Activated CD8-positive, alpha-beta T cell treated with anti-CD3 and anti-CD28 coated beads for 36 hours (primary cell): ENCODE measurements at regions not wholly inside any gene's neighbourhood (a gene's known extent, or its start where the extent isn't known, plus 50 kb on each side); places are given as distances from the start of the nearest gene placed in this dataset.
A peak's percentile ranks its signal among the peaks of the same experiment; 100 is the strongest.

Experiments
- ATAC-seq: fragments of 200-7000 bp; cut with Tn5 transposase; one replicate; pipeline ENCODE4 v1.10.0; 2021; ENCODE audit warnings: mild to moderate bottlenecking, moderate library complexity
- CTCF ChIA-PET: fragments of 350-600 bp; sonication (Branson Sonifier 250); formaldehyde crosslinking; loops from one replicate; lab custom pipeline; 2021; ENCODE audit warnings: antibody characterized with exemption; lab: Charles Lee
- POLR2A ChIA-PET: fragments of 350-600 bp; sonication (Branson Sonifier 250); formaldehyde crosslinking; loops from one replicate; lab custom pipeline; 2021; ENCODE audit warnings: antibody characterized with exemption; lab: Charles Lee
- DNase-seq: peaks from one replicate; pipeline ENCODE4 v3.0.0-alpha.2; 2020
- H3K27ac Mint-ChIP-seq: one replicate; pipeline ENCODE4 v1.8.0; 2021; ENCODE audit warnings: mild to moderate bottlenecking, mixed read lengths
- H3K27me3 Mint-ChIP-seq: one replicate; pipeline ENCODE4 v1.8.0; 2021; ENCODE audit warnings: mixed read lengths
- H3K36me3 Mint-ChIP-seq: one replicate; pipeline ENCODE4 v1.8.0; 2021; ENCODE audit warnings: low read depth, mixed read lengths
- H3K4me1 Mint-ChIP-seq: one replicate; pipeline ENCODE4 v1.8.0; 2021; ENCODE audit warnings: low read depth, mixed read lengths
- H3K4me3 Mint-ChIP-seq: one replicate; pipeline ENCODE4 v1.8.0; 2021; ENCODE audit warnings: mild to moderate bottlenecking, moderate library complexity, mixed read lengths
- H3K9me3 Mint-ChIP-seq: one replicate; pipeline ENCODE4 v1.8.0; 2021; ENCODE audit warnings: mixed read lengths
- CTCF ChIP-seq: fragments of 200-600 bp; IDR thresholded peaks from one replicate; pipeline ENCODE4 v1.8.0; 2022; ENCODE audit warnings: antibody characterized with exemption, mild to moderate bottlenecking
- intact Hi-C: fragments of 100-400 bp; cut with micrococcal nuclease; formaldehyde crosslinking; loops from one replicate; pipeline ENCODE4 v1.10.0; 2022

GRCh38 chr3:176820764-176821163 lies 376.5 kb downstream of the TBL1XR1 start:
- Mint-ChIP-seq H3K36me3 (no peaks in the 10 kb centered on the region), H3K4me1 (no peaks in the 10 kb centered on the region), H3K27me3 (no peaks in the 10 kb centered on the region), H3K27ac (no peak overlapping the region), H3K9me3 (no peaks in the 10 kb centered on the region), H3K4me3 (no peak overlapping the region)
- ChIA-PET CTCF (no interaction called here), POLR2A (no interaction called here)
- TF ChIP-seq CTCF: no peak
- intact Hi-C loops: no loop called here
- DNase-seq (no peak), ATAC-seq (no peak)

- intact Hi-C loops: no loop called here
- TF ChIP-seq CTCF: no peak
- POLR2A ChIA-PET: no interaction called here
- H3K4me3 Mint-ChIP-seq: no peak overlapping the region
- CTCF ChIA-PET: no interaction called here
- no peak overlapping the region for H3K27ac Mint-ChIP-seq
- H3K4me1 Mint-ChIP-seq: no peaks in the 10 kb centered on the region
- ATAC-seq (no peak), DNase-seq (no peak)
- H3K36me3 Mint-ChIP-seq: no peaks in the 10 kb centered on the region
- H3K9me3 Mint-ChIP-seq: no peaks in the 10 kb centered on the region
- peaks cover 5% of the 10 kb centered on the region for H3K27me3 Mint-ChIP-seq
Observed at GRCh38 chr3:176816937-176817336, 380.3 kb downstream of the TBL1XR1 start.

GRCh38 chr3:176814285-176814684 lies 383.0 kb downstream of the TBL1XR1 start:
- Mint-ChIP-seq H3K4me1 (no peaks in the 10 kb centered on the region), H3K9me3 (no peaks in the 10 kb centered on the region), H3K27ac (no peak overlapping the region), H3K27me3 (peaks cover 5% of the 10 kb centered on the region), H3K4me3 (no peak overlapping the region), H3K36me3 (no peaks in the 10 kb centered on the region)
- peak; percentile 59 for DNase-seq
- ChIA-PET CTCF (interaction anchor here (0.5 kb wide), 1 partner anchor 739 kb away, joined by 3 read pairs; no protein-coding TSS in a partner anchor), POLR2A (no interaction called here)
- ATAC-seq: peak; percentile 76
- intact Hi-C loops: no loop called here
- peak; percentile 63 for TF ChIP-seq CTCF

- TF ChIP-seq CTCF: no peak
Observed at GRCh38 chr3:176807938-176808337, 389.3 kb downstream of the TBL1XR1 start.

GRCh38 chr3:176799675-176800074 lies 397.6 kb downstream of the TBL1XR1 start:
- ATAC-seq (no peak), DNase-seq (no peak)
- POLR2A ChIA-PET: no interaction called here
- H3K36me3 Mint-ChIP-seq: no peaks in the 10 kb centered on the region
- CTCF ChIA-PET: no interaction called here
- peaks cover 12% of the 10 kb centered on the region for H3K27me3 Mint-ChIP-seq
- intact Hi-C loops: no loop called here
- no peak overlapping the region for H3K4me3 Mint-ChIP-seq
- H3K4me1 Mint-ChIP-seq: no peaks in the 10 kb centered on the region
- H3K9me3 Mint-ChIP-seq: no peaks in the 10 kb centered on the region
- H3K27ac Mint-ChIP-seq: no peak overlapping the region
- no peak for TF ChIP-seq CTCF

More at GRCh38 chr3:176807938-176808337, 389.3 kb downstream of the TBL1XR1 start:
- H3K4me3 Mint-ChIP-seq: no peak overlapping the region
- H3K36me3 Mint-ChIP-seq: no peaks in the 10 kb centered on the region
- no peaks in the 10 kb centered on the region for H3K4me1 Mint-ChIP-seq
- no peak overlapping the region for H3K27ac Mint-ChIP-seq
- DNase-seq (no peak), ATAC-seq (no peak)
- H3K27me3 Mint-ChIP-seq: peaks cover 2% of the 10 kb centered on the region
- no peaks in the 10 kb centered on the region for H3K9me3 Mint-ChIP-seq
- CTCF ChIA-PET: no interaction called here
- intact Hi-C loops: no loop called here
- POLR2A ChIA-PET: no interaction called here
